ENCODE measurements at regions not wholly inside any gene's neighbourhood (a gene's known extent, or its start where the extent isn't known, plus 50 kb on each side); places are given as distances from the start of the nearest gene placed in this dataset.

DNA sequence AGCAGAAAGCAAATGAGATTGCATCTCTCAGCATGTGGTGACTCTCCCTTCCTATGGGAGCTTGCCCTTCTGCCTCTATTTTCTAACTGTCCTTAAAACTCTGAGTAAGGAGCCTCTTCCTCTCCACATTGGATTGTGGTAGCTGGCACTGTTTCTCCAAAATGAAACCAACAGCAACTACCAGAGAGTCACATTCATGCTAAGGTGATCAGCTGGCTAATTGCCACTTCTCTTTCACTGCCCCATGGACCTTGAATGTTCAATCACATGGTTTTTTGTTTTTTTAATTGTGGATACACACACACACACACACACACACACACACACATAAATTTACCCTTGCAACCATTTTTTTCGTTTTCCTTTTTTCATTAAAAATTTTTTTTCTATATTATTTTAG lies 154.7 kb upstream of the TSC22D1 start:
- TF ChIP-seq, protein P1, sequence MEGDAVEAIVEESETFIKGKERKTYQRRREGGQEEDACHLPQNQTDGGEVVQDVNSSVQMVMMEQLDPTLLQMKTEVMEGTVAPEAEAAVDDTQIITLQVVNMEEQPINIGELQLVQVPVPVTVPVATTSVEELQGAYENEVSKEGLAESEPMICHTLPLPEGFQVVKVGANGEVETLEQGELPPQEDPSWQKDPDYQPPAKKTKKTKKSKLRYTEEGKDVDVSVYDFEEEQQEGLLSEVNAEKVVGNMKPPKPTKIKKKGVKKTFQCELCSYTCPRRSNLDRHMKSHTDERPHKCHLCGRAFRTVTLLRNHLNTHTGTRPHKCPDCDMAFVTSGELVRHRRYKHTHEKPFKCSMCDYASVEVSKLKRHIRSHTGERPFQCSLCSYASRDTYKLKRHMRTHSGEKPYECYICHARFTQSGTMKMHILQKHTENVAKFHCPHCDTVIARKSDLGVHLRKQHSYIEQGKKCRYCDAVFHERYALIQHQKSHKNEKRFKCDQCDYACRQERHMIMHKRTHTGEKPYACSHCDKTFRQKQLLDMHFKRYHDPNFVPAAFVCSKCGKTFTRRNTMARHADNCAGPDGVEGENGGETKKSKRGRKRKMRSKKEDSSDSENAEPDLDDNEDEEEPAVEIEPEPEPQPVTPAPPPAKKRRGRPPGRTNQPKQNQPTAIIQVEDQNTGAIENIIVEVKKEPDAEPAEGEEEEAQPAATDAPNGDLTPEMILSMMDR (IDR thresholded peaks at IDR 0.05 in 4 of 5, conservative IDR thresholded peaks at IDR 0.05 in 1 of 5) = no peak
- no peak for TF ChIP-seq POLR2A (IDR thresholded peaks at IDR 0.05)
